Testis (tissue), 2 donors: ENCODE measurements at regions not wholly inside any gene's neighbourhood (a gene's known extent, or its start where the extent isn't known, plus 50 kb on each side); places are given as distances from the start of the nearest gene placed in this dataset.

Experiments used
- DNase-seq: peaks from one replicate; pipeline ENCODE4 v3.0.0-alpha.2; 2019
- H3K27ac ChIP-seq, 2 donors: fragments of 200-600 bp; sonication (generic); one replicate each; pipeline ENCODE4 v1.5.1; 2019
- H3K27me3 ChIP-seq: fragments of 200-600 bp; sonication (generic); one replicate; pipeline ENCODE4 v1.5.1; 2019
- H3K36me3 ChIP-seq: fragments of 200-600 bp; sonication (generic); one replicate; pipeline ENCODE4 v1.5.1; 2017; ENCODE audit warnings: low read depth; ENCODE audit errors: missing control alignments
- H3K4me1 ChIP-seq: fragments of 200-600 bp; sonication (generic); one replicate; pipeline ENCODE4 v1.5.1; 2019
- H3K4me3 ChIP-seq, 2 donors: fragments of 200-600 bp; sonication (generic); one replicate each; pipeline ENCODE4 v1.5.1; 2017 to 2019
- H3K9me3 ChIP-seq: fragments of 200-600 bp; sonication (generic); one replicate; pipeline ENCODE4 v1.5.1; 2017
- POLR2A ChIP-seq: fragments of 450-650 bp; IDR thresholded peaks from one replicate; pipeline ENCODE4 v1.6.1; 2017; ENCODE audit warnings: antibody characterized with exemption, mild to moderate bottlenecking, moderate library complexity
- WGBS, 2 donors: methylation state at CpG; one replicate each; pipeline ENCODE4 v1.1.5; 2018; 5-methylcytosine and 5-hydroxymethylcytosine counted together
- intact Hi-C: fragments of 100-400 bp; cut with DNase I; formaldehyde crosslinking; loops from one replicate; pipeline ENCODE4 v1.15.1; 2023; ENCODE audit warnings: low total_unique reads
- TF ChIP-seq, protein P1 (sequence below), 3 experiments: fragments of 450-650 bp in 2 of 3; fragments of 200-600 bp in 1 of 3; sonication (generic) in 1 of 3; IDR thresholded peaks; one replicate each; pipeline ENCODE4 v1.5.1; 2016 to 2019; ENCODE audit warnings: antibody characterized with exemption in 3 of 3, mild to moderate bottlenecking in 2 of 3, moderate library complexity in 1 of 3

DNA sequence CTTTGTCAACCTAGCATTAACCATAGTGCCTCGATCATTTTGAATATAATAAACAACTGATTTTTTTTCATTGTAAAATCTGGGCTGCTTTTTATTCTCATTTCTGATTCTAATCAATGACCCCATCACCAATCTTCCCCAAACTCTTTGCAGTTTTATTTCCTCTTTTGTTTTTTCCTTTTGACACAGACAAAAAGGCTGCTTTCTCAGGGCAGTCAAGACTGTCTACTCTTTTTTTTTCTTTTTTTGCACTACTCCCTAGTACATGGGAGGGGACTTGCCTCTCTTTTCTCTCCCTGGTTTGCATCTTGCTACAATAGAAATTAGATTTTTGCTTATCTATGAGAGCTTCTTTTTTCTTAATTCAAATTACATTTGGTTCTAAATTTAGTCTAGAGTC, 987.9 kb downstream of the ADGRL2 start:
- H3K4me3 ChIP-seq = no peak overlapping the region
- no peaks in the 10 kb centered on the region for H3K9me3 ChIP-seq
- H3K27ac ChIP-seq = no peak overlapping the region
- WGBS, 2 donors = 95 to 98% methylated on average over 1 of the region's 1 CpG
- TF ChIP-seq, protein P1, sequence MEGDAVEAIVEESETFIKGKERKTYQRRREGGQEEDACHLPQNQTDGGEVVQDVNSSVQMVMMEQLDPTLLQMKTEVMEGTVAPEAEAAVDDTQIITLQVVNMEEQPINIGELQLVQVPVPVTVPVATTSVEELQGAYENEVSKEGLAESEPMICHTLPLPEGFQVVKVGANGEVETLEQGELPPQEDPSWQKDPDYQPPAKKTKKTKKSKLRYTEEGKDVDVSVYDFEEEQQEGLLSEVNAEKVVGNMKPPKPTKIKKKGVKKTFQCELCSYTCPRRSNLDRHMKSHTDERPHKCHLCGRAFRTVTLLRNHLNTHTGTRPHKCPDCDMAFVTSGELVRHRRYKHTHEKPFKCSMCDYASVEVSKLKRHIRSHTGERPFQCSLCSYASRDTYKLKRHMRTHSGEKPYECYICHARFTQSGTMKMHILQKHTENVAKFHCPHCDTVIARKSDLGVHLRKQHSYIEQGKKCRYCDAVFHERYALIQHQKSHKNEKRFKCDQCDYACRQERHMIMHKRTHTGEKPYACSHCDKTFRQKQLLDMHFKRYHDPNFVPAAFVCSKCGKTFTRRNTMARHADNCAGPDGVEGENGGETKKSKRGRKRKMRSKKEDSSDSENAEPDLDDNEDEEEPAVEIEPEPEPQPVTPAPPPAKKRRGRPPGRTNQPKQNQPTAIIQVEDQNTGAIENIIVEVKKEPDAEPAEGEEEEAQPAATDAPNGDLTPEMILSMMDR (IDR thresholded peaks at IDR 0.05) = no peak
- no peak for TF ChIP-seq POLR2A
- no peaks in the 10 kb centered on the region for H3K36me3 ChIP-seq
- no peak for DNase-seq
- no peaks in the 10 kb centered on the region for H3K4me1 ChIP-seq
- no peaks in the 10 kb centered on the region for H3K27me3 ChIP-seq
- intact Hi-C loops = no loop called here

DNA sequence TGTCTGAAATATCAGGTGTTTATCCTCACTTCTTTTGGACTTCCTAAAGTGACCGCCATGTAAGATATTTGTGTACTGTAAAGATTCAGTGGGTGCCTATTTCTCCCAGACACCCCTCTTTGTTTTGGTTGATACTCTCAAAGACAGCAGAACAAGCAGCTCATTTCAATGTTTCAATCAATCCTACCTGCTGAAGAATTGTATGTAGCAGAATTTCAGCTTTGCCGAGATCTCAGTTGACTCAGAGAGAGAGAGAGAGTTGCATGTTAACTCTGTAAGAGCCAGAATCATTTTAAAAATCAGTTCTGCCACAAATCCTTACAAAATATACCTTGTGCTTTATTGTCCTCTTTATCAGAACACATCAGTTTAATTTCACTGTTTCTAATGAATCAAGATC, 987.3 kb downstream of the ADGRL2 start:
- no peak overlapping the region for H3K4me3 ChIP-seq
- DNase-seq = no peak
- no peaks in the 10 kb centered on the region for H3K4me1 ChIP-seq
- H3K9me3 ChIP-seq = no peaks in the 10 kb centered on the region
- whole genome bisulfite sequencing, 2 donors = 57 to 63% methylated on average over 2 of the region's 2 CpGs
- no peak overlapping the region for H3K27ac ChIP-seq
- no peaks in the 10 kb centered on the region for H3K36me3 ChIP-seq
- TF ChIP-seq POLR2A = no peak
- TF ChIP-seq, protein P1 (IDR thresholded peaks at IDR 0.05) = no peak
- no peaks in the 10 kb centered on the region for H3K27me3 ChIP-seq
- intact Hi-C loops = no loop called here

DNA sequence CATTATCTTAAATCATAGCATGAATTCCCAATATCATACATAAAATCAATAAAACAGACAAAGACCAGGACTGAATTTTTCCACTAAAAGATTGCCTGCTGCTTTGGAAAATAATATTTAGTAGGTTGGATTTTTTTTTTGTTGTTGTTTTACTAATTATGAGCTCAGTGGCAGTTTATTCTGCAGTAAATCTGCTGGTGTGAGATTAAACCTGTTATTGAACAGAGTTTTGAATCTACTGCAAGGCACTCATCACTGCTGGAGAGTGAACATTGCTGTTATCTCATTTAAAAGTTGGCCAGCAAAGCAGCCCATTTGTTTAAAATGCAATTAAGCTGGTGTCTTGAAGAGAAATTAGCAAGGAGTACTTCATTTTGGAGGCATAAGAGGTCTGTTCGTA, 986.1 kb downstream of the ADGRL2 start:
- Histone ChIP-seq H3K36me3 (no peaks in the 10 kb centered on the region), H3K4me3 (no peak overlapping the region), H3K27ac (no peak overlapping the region), H3K9me3 (no peaks in the 10 kb centered on the region), H3K27me3 (no peaks in the 10 kb centered on the region), H3K4me1 (no peaks in the 10 kb centered on the region)
- intact Hi-C loops = no loop called here
- WGBS, 2 donors = 57 to 63% methylated on average over 1 of the region's 1 CpG
- no peak for DNase-seq
- TF ChIP-seq, protein P1 (IDR thresholded peaks at IDR 0.05) = no peak
- TF ChIP-seq POLR2A = no peak

DNA sequence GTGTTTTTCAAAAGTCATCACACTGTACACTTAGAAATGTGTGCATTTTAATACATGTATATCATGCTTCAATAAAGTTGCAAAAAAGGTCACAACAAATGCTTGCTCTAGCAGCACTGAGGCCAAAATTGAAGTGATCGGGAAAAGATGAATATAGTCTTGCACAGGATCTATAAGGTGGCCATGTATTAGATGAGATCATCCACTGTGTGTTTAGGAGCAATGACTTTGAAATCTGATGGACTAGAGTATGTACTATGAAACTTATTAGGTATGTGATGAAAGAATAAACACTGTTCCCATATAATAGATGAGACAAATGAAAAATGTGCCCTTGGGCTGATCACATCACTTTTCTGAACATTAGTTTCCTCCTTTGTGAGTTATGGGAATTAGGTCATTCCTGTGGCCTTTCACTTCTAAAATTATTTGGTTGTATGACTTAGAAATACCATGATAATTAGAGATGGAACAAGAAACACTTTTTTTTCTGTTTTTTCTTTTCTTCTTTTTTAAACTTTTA, 984.6 kb downstream of the ADGRL2 start:
- WGBS, 2 donors = 91 to 94% methylated on average over 1 of the region's 1 CpG
- no peak for DNase-seq
- TF ChIP-seq, protein P1 (IDR thresholded peaks at IDR 0.05) = no peak
- TF ChIP-seq POLR2A = no peak
- Histone ChIP-seq H3K9me3 (no peaks in the 10 kb centered on the region), H3K36me3 (no peaks in the 10 kb centered on the region), H3K27me3 (no peaks in the 10 kb centered on the region), H3K27ac (no peak overlapping the region), H3K4me3 (no peak overlapping the region), H3K4me1 (no peaks in the 10 kb centered on the region)
- intact Hi-C loops = no loop called here

DNA sequence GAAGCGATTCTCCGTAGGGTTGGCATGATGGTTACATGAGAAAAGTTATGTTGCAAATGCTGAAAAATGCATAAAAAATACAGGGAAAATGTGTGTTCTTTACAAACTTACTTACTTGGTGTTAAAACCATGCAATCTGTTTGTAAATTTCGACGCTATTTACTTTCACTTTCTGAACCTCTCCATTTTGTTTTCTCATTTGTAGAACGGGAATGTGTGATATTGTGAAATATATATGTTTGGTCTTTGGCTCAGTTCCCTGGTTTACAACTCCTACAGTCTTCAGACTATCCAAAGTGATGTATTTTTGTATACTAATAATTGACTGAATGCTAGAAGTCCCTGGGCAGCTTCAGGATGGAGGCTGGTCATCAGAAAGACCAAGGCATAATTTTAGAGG, 982.3 kb downstream of the ADGRL2 start:
- TF ChIP-seq POLR2A = no peak
- TF ChIP-seq, protein P1 (IDR thresholded peaks at IDR 0.05) = no peak
- Histone ChIP-seq H3K4me3 (no peak overlapping the region), H3K36me3 (no peaks in the 10 kb centered on the region), H3K9me3 (no peaks in the 10 kb centered on the region), H3K27me3 (no peaks in the 10 kb centered on the region), H3K4me1 (no peaks in the 10 kb centered on the region), H3K27ac (no peak overlapping the region)
- intact Hi-C loops = no loop called here
- WGBS, 2 donors = 73 to 82% methylated on average over 5 of the region's 5 CpGs
- DNase-seq = no peak
